ENCODE measurements at regions not wholly inside any gene's neighbourhood (a gene's known extent, or its start where the extent isn't known, plus 50 kb on each side); places are given as distances from the start of the nearest gene placed in this dataset.

DNA sequence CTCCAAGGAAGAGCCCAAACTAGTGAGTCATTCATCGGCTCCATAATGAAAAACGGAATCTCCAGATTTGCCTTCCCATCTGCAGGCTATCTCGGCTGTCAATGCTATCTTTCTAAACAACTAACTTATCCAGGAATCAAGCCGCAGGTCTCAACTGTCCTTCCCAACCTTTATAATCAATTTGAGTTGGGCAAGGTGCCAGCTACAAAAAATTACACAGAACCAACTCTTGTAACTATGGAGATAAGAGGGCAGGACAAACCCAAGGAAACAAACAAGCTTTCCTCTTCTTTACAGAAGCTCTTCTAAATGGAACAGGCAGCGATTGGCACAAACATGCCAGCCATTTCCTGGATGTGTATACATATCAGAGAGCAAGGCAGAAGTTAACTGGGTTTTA is 61.2 kb upstream of the RAI2 start:
- Histone ChIP-seq H3K27me3 (no peaks in the 10 kb centered on the region), H3K4me1 (no peaks in the 10 kb centered on the region), H3K9me3 (replicated peaks) (no peaks in the 10 kb centered on the region), H3K36me3 (no peaks in the 10 kb centered on the region), H3K27ac (no peak overlapping the region), H3K4me3 (no peak overlapping the region)
- DNase-seq: no peak

GRCh38 chrX:17919896-17920446 is 58.9 kb upstream of the RAI2 start:
- Histone ChIP-seq H3K4me3 (no peak overlapping the region), H3K4me1 (no peaks in the 10 kb centered on the region), H3K9me3 (replicated peaks) (no peaks in the 10 kb centered on the region), H3K27me3 (no peaks in the 10 kb centered on the region), H3K36me3 (no peaks in the 10 kb centered on the region), H3K27ac (no peak overlapping the region)
- no peak for DNase-seq

DNA sequence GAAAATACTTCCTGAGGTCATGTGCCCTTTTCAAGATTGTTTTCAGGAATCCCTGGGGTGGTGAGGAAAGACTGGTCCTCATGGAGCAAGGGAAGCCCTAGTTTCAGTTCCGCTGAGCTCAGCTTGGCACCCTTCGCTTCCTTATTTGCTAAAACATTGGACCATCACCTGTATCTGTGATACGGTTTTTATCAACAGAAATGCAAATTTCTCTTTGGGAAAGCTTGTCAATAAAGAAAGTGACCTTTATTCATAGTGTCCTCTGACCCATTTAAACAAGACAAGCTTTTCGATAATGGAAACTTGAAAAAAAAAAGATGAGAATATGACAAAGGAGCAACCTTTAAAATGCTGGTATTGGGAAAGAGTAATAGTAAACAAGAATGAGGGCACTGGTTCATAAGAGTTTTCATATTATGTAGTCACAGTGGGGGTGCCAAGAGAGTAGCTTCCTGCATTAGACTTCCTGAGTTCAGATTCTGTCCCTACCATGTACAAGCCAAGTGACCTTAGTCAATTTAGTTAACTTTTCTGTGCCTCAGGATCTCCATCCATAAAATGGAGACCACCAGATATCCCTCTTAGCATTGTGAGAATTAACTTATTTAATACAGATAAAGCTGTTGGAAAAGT is 57.0 kb upstream of the RAI2 start:
- H3K27ac ChIP-seq: no peak overlapping the region
- no peaks in the 10 kb centered on the region for H3K4me1 ChIP-seq
- H3K4me3 ChIP-seq: no peak overlapping the region
- H3K27me3 ChIP-seq: no peaks in the 10 kb centered on the region
- H3K9me3 ChIP-seq (replicated peaks): no peaks in the 10 kb centered on the region
- DNase-seq: no peak
- H3K36me3 ChIP-seq: no peaks in the 10 kb centered on the region

DNA sequence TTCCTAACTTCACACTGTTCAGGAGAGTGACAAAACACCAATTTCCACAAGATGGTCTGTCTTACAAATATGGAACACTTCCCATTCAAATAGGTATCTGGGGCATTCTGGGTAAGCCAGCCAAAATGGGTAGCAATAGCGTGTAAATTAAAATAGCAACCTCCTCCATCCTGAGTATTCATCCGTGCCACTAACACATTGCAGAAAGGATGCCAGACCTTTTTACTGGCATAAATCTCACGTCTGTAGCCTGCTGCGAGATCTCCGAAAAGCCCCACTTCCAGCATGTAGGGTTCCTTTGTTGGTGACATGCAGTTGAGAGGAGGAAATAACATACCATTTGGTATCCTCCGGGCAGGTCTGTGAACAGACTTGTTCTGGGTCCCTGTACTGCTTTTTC is 52.7 kb upstream of the RAI2 start:
- H3K9me3 ChIP-seq (replicated peaks): no peaks in the 10 kb centered on the region
- H3K27me3 ChIP-seq: no peaks in the 10 kb centered on the region
- H3K27ac ChIP-seq: no peak overlapping the region
- DNase-seq: no peak
- no peaks in the 10 kb centered on the region for H3K36me3 ChIP-seq
- H3K4me1 ChIP-seq: no peaks in the 10 kb centered on the region
- no peak overlapping the region for H3K4me3 ChIP-seq

Data from SJCRH30 (cell line).